A549 (cell line): ENCODE measurements at regions not wholly inside any gene's neighbourhood (a gene's known extent, or its start where the extent isn't known, plus 50 kb on each side); places are given as distances from the start of the nearest gene placed in this dataset.

Experiments
- ATAC-seq, 2 experiments: fragments of 200-7000 bp in 1 of 2; fragments of >200 bp in 1 of 2; cut with Nextera tagmentation in 1 of 2; cut with Tn5 transposase in 1 of 2; 3 replicates each; pipeline versions ENCODE4 v1.8.0 to v1.9.1; 2018 to 2020; ENCODE audit warnings: mild to moderate bottlenecking in 1 of 2, moderate library complexity in 1 of 2
- CTCF ChIA-PET: fragments of 300-600 bp; sonication (Branson Sonifier 250); formaldehyde crosslinking; extraction: SDS; loops from one replicate; lab custom pipeline; 2021; ENCODE audit warnings: antibody characterized with exemption, inconsistent platforms; lab: Yijun Ruan, JAX
- POLR2A ChIA-PET: fragments of 350-600 bp; formaldehyde crosslinking; extraction: SDS; loops from one replicate; lab custom pipeline; 2021; ENCODE audit warnings: antibody characterized with exemption, inconsistent platforms; lab: Yijun Ruan, JAX
- DNase-seq, 2 experiments: peaks; one replicate each; pipeline versions ENCODE4 v3.0.0 to v3.0.0-alpha.2; 2011 to 2016; ENCODE audit warnings: low read depth in 1 of 2, low spot score in 1 of 2
- FAIRE-seq: peaks from 2 replicates; lab custom pipeline; 2011; peaks lifted over from hg19 to GRCh38; lab: Jason Lieb, UNC
- H3K27ac ChIP-seq, 2 experiments: fragments of >200 bp; sonication (Bioruptor Twin); formaldehyde crosslinking; 3 replicates each; pipeline ENCODE4 v1.5.1; 2016 to 2017
- H3K4me1 ChIP-seq: fragments of >200 bp; sonication (Bioruptor Twin); formaldehyde crosslinking; 3 replicates; pipeline ENCODE4 v1.6.1; 2016
- H3K4me2 ChIP-seq: fragments of >200 bp; sonication (Bioruptor Twin); formaldehyde crosslinking; 3 replicates; pipeline ENCODE4 v1.6.1; 2016
- H3K4me3 ChIP-seq: fragments of >200 bp; sonication (Bioruptor Twin); formaldehyde crosslinking; 3 replicates; pipeline ENCODE4 v1.5.1; 2016
- H3K9me3 ChIP-seq: fragments of >200 bp; sonication (Bioruptor Twin); formaldehyde crosslinking; 3 replicates; pipeline ENCODE4 v1.6.1; 2016
- BCL3 ChIP-seq: fragments of >200 bp; sonication (Bioruptor Twin); formaldehyde crosslinking; IDR thresholded peaks from 3 replicates; pipeline ENCODE4 v1.6.1; 2016
- CBX8 ChIP-seq: fragments of 200-600 bp; sonication (generic); IDR thresholded peaks from 2 replicates; pipeline ENCODE4 v1.6.1; 2016
- CEBPB ChIP-seq, 2 experiments: fragments of >200 bp in 1 of 2; sonication (Bioruptor Twin) in 1 of 2; formaldehyde crosslinking in 1 of 2; IDR thresholded peaks; 2 replicates each; pipeline ENCODE4 v1.6.1; 2012 to 2016
- CHD4 ChIP-seq: fragments of 200-600 bp; sonication (generic); IDR thresholded peaks from 2 replicates; pipeline ENCODE4 v1.6.1; 2016; ENCODE audit warnings: antibody characterized with exemption, mild to moderate bottlenecking, borderline replicate concordance
- CTCF ChIP-seq: fragments of >200 bp; sonication (Bioruptor Twin); formaldehyde crosslinking; IDR thresholded peaks from 3 replicates; pipeline ENCODE4 v1.5.1; 2016
- EHMT2 ChIP-seq: fragments of 200-600 bp; sonication (generic); IDR thresholded peaks from 2 replicates; pipeline ENCODE4 v1.6.1; 2016; ENCODE audit warnings: antibody characterized with exemption, low read depth, mild to moderate bottlenecking, moderate library complexity
- EP300 ChIP-seq, 2 experiments: fragments of >200 bp; sonication (Bioruptor Twin); formaldehyde crosslinking; IDR thresholded peaks; 2 replicates in 1 of 2; 3 replicates in 1 of 2; pipeline ENCODE4 v1.6.1; 2016 to 2017
- ESRRA ChIP-seq: fragments of 150-350 bp; IDR thresholded peaks from 2 replicates; pipeline ENCODE4 v1.6.1; 2014; ENCODE audit warnings: mild to moderate bottlenecking, low read length, borderline replicate concordance
- FOSL2 ChIP-seq, 2 experiments: fragments of 450-650 bp in 1 of 2; fragments of >200 bp in 1 of 2; sonication (Bioruptor Twin) in 1 of 2; formaldehyde crosslinking; IDR thresholded peaks; 2 replicates each; pipeline versions ENCODE4 v1.5.0 to v1.6.1; 2016 to 2020; ENCODE audit warnings: mild to moderate bottlenecking in 1 of 2, moderate library complexity in 1 of 2
- GATA3 ChIP-seq: IDR thresholded peaks from 2 replicates; pipeline ENCODE4 v1.6.1; 2012; ENCODE audit warnings: borderline replicate concordance
- HES2 ChIP-seq: fragments of >200 bp; sonication (Bioruptor Twin); formaldehyde crosslinking; IDR thresholded peaks from 2 replicates; pipeline ENCODE4 v1.6.1; 2016
- HEYL ChIP-seq: fragments of 250-450 bp; sonication (Bioruptor Pico); IDR thresholded peaks from 2 replicates; pipeline ENCODE4 v1.8.0; 2021; ENCODE audit warnings: mild to moderate bottlenecking, moderate library complexity
- HOXB13 ChIP-seq: fragments of 250-450 bp; sonication (Bioruptor Pico); IDR thresholded peaks from 2 replicates; pipeline ENCODE4 v1.5.0; 2020; ENCODE audit warnings: low read depth, mild to moderate bottlenecking, moderate library complexity
- HOXB5 ChIP-seq: fragments of 250-450 bp; sonication (Bioruptor Pico); IDR thresholded peaks from 2 replicates; pipeline ENCODE4 v1.5.0; 2020; ENCODE audit warnings: mild to moderate bottlenecking, moderate library complexity
- JUN ChIP-seq, 2 experiments: fragments of >200 bp; sonication (Bioruptor Twin); formaldehyde crosslinking; IDR thresholded peaks; 2 replicates in 1 of 2; 3 replicates in 1 of 2; pipeline ENCODE4 v1.6.1; 2016 to 2017
- MAFK ChIP-seq: fragments of 450-650 bp; IDR thresholded peaks from 2 replicates; pipeline ENCODE4 v1.6.1; 2014; ENCODE audit not compliant: partially characterized antibody
- MAZ ChIP-seq: fragments of 150-350 bp; IDR thresholded peaks from 2 replicates; pipeline ENCODE4 v1.6.1; 2014; ENCODE audit warnings: antibody characterized with exemption, low read depth, low read length, borderline replicate concordance
- POLR2A ChIP-seq: IDR thresholded peaks from 2 replicates; pipeline ENCODE4 v1.6.1; 2012; ENCODE audit warnings: mild to moderate bottlenecking, low read length
- POLR2AphosphoS2 ChIP-seq: conservative IDR thresholded peaks from 2 replicates; pipeline ENCODE4 v1.6.1; 2012; ENCODE audit warnings: low read length, improper control_type of control experiment, inconsistent platforms
- RAD21 ChIP-seq, 2 experiments: fragments of >200 bp in 1 of 2; sonication (Bioruptor Twin) in 1 of 2; formaldehyde crosslinking in 1 of 2; IDR thresholded peaks in 1 of 2; conservative IDR thresholded peaks in 1 of 2; 2 replicates in 1 of 2; 3 replicates in 1 of 2; pipeline ENCODE4 v1.6.1; 2012 to 2018; ENCODE audit warnings: inconsistent platforms in 1 of 2
- RCOR1 ChIP-seq: fragments of 150-350 bp; IDR thresholded peaks from 2 replicates; pipeline ENCODE4 v1.6.1; 2014; ENCODE audit warnings: antibody characterized with exemption, low read length, low read depth
- RNF2 ChIP-seq: fragments of 200-600 bp; sonication (generic); IDR thresholded peaks from 2 replicates; pipeline ENCODE4 v1.6.1; 2016; ENCODE audit warnings: low read depth, mild to moderate bottlenecking, antibody characterized with exemption, moderate library complexity, borderline replicate concordance
- SREBF2 ChIP-seq: fragments of 450-650 bp; IDR thresholded peaks from 2 replicates; pipeline ENCODE4 v1.6.1; 2014; ENCODE audit warnings: mild to moderate bottlenecking, moderate library complexity
- ZNF302 ChIP-seq: fragments of 250-450 bp; sonication (Bioruptor Pico); IDR thresholded peaks from 2 replicates; pipeline ENCODE4 v1.9.0; 2021; ENCODE audit warnings: inconsistent platforms, mild to moderate bottlenecking, moderate library complexity
- WGBS: methylation state at CpG from one replicate; pipeline ENCODE4 v1.1.6; 2017; ENCODE audit errors: missing lambda C conversion rate; 5-methylcytosine and 5-hydroxymethylcytosine counted together
- TF ChIP-seq, protein P1 (sequence below): fragments of 250-450 bp; sonication (Bioruptor Pico); IDR thresholded peaks from 2 replicates; pipeline ENCODE4 v1.5.0; 2021; ENCODE audit warnings: mild to moderate bottlenecking, moderate library complexity, borderline replicate concordance
- TF ChIP-seq, protein P2 (sequence below): fragments of 450-650 bp; IDR thresholded peaks from 2 replicates; pipeline ENCODE4 v1.6.1; 2014; ENCODE audit warnings: antibody characterized with exemption

DNA sequence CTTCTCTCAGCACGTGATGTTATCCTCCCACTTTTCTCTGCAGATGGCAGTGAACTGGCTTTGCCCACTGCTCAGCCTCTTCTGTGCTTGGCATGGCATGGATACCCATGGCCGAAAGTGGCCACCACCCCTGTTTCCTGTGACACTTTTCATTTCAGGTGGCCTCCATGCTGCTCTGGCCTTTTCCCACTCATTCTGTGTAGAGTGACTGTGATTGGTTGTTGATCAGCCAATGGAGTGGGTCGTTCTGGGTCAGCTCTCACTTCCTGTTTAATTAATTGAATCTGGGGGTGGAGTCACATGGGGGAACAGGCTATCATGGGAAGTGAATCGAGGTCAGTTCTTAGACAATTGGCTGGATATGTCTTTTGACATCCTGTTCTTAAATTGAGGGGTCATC, 350.1 kb upstream of the EEF2KMT start (continued):
- TF ChIP-seq RAD21 (conservative IDR thresholded peaks at IDR 0.05 in 1 of 2, IDR thresholded peaks at IDR 0.05 in 1 of 2), result no peak
- TF ChIP-seq HOXB5 (CRISPR knock-in tag), result no peak
- TF ChIP-seq CHD4, result no peak
- no peak for TF ChIP-seq HEYL (CRISPR knock-in tag)
- no peak for TF ChIP-seq FOSL2 (IDR thresholded peaks at IDR 0.05)
- no peak for TF ChIP-seq FOSL2 (CRISPR knock-in tag; IDR thresholded peaks at IDR 0.05)
- TF ChIP-seq SREBF2, result no peak

- ATAC-seq (no peak), FAIRE-seq (no peak), DNase-seq (no peak)
- Histone ChIP-seq H3K4me2 (no peak overlapping the region), H3K4me3 (no peak overlapping the region), H3K27ac (no peak overlapping the region), H3K9me3 (no peaks in the 10 kb centered on the region), H3K4me1 (no peaks in the 10 kb centered on the region)
- 6% methylated on average over 8 of the region's 8 CpGs for WGBS
- TF ChIP-seq MAZ, result no peak
- no peak for TF ChIP-seq CEBPB (IDR thresholded peaks at IDR 0.05)
- TF ChIP-seq BCL3, result no peak
- no peak for TF ChIP-seq EP300 (IDR thresholded peaks at IDR 0.05)
- TF ChIP-seq MAFK, result no peak
- TF ChIP-seq POLR2A, result no peak
- TF ChIP-seq CTCF, result no peak
- no peak for TF ChIP-seq HOXB13 (CRISPR knock-in tag)
- no peak for TF ChIP-seq RCOR1
- TF ChIP-seq ZNF302, result no peak
- no peak for TF ChIP-seq GATA3
- no peak for TF ChIP-seq RNF2
- no peak for TF ChIP-seq POLR2AphosphoS2
- TF ChIP-seq, protein P1, sequence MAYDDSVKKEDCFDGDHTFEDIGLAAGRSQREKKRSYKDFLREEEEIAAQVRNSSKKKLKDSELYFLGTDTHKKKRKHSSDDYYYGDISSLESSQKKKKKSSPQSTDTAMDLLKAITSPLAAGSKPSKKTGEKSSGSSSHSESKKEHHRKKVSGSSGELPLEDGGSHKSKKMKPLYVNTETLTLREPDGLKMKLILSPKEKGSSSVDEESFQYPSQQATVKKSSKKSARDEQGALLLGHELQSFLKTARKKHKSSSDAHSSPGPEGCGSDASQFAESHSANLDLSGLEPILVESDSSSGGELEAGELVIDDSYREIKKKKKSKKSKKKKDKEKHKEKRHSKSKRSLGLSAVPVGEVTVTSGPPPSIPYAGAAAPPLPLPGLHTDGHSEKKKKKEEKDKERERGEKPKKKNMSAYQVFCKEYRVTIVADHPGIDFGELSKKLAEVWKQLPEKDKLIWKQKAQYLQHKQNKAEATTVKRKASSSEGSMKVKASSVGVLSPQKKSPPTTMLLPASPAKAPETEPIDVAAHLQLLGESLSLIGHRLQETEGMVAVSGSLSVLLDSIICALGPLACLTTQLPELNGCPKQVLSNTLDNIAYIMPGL (CRISPR knock-in tag), result no peak
- no peak for TF ChIP-seq ESRRA
- no peak for TF ChIP-seq JUN (IDR thresholded peaks at IDR 0.05)
- TF ChIP-seq EHMT2, result no peak
- TF ChIP-seq HES2, result no peak
- TF ChIP-seq, protein P2, sequence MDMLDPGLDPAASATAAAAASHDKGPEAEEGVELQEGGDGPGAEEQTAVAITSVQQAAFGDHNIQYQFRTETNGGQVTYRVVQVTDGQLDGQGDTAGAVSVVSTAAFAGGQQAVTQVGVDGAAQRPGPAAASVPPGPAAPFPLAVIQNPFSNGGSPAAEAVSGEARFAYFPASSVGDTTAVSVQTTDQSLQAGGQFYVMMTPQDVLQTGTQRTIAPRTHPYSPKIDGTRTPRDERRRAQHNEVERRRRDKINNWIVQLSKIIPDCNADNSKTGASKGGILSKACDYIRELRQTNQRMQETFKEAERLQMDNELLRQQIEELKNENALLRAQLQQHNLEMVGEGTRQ, result no peak
- TF ChIP-seq CBX8, result no peak
- ChIA-PET POLR2A (no interaction called here), CTCF (no interaction called here)
These were observed 349.1 kb upstream of the EEF2KMT start for GRCh38 chr16:5446623-5447240.
